T-helper 1 cell (primary cell): ENCODE measurements at regions not wholly inside any gene's neighbourhood (a gene's known extent, or its start where the extent isn't known, plus 50 kb on each side); places are given as distances from the start of the nearest gene placed in this dataset.
"Not testable (repeated sequence)": the region's sequence is repeated elsewhere in the genome, so short reads cannot be mapped to it uniquely, and the experiment has no call there.

Experiments
- DNase-seq, 5 donors: peaks; one replicate each; pipeline ENCODE4 v3.0.0-alpha.2; 2012 to 2020

DNA sequence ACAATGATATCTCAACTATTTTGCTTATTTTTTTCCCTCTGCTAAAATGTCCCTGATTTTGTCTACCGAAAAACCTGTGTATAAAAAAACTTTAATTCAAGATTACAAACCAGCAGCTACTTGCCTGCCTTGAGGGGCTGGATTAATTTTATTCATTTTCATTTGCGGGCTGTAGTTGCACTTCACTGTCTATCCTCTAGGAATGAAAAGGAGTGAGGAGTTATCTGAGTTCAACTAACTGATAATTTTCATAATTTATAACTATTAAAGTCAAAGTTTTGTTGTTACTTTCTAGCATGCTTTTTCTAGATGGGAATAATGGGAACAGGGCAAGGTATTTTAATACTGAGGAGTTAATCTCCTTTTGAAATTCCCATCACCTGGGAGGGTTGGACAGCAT is 50.3 kb upstream of the AGTPBP1 start:
- DNase-seq: not testable (repeated sequence)

DNA sequence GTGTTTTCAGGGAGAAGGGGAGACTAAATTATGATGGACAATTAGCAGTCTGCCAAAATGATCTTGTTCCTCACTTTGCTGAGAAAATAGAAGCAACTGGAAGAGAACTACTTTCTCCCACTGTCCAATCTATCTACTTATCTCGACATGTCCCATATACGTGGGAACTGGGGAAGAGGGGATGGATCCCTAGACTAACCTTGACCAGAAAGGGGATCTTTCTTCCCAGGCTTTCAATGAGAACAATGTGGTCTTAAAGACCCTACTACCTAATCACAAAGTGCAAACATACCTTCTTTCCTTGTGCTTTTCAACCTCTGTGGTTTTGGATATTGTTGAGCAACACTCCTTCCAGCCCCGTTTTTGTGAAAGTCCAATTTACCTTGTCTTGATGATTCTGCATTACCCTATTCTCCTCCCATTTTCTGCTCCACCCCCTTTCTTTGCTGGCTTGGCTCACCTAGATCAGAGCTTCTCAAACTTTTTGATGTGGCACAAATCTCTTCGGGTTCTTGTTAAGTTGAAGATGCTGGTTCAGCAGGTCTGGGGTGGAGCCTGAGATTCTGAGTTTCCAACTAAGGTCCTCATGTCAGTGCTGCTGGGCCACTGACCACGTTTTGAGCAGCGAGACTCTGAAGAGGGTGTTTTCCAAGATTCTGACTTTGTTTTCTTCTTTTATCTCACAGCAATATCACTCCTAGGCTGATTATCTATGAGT is 61.4 kb upstream of the AGTPBP1 start:
- peak in 4 of 5 donors; percentile 6 to 38 (median 26) for DNase-seq

DNA sequence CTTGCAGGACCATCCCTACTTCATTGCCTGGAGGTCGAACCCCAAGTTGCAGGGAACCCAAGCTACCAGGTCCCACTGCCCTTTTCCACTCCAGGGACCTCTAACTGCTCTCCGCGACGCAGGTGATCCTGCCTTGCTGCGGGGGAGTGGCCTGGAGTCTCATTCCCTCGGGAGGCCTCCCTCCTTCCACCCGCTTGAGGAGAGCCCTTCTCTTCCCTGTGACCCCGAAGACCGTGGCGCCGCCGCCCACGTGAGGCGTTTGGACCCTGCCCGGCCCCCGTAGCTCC is 63.0 kb upstream of the AGTPBP1 start:
- not testable (repeated sequence) for DNase-seq

- peak; percentile 62 to 80 (median 75) for DNase-seq
Observed at GRCh38 chr9:85805134-85806005, 63.6 kb upstream of the AGTPBP1 start.

- not testable (repeated sequence) for DNase-seq
Observed at GRCh38 chr9:85808329-85808728, 66.6 kb upstream of the AGTPBP1 start.

DNA sequence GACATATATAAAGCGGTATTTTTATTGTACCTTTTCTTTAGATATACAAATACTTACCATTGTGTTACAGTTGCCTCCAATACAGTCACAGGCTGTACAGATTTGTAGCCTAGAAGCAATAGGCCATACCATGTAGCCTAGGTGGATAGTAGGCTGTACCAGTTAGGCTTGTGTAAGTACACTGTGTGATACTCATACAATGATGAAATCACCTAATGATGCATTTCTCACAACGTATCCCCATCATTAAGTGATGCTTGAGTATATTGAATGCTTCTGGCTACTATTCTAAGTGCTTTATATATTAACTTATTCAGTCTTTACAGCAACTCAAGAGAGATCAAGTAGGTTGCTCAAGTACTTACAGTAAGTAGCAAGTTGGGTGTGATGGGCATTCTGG is 71.6 kb upstream of the AGTPBP1 start:
- DNase-seq: not testable (repeated sequence)

DNA sequence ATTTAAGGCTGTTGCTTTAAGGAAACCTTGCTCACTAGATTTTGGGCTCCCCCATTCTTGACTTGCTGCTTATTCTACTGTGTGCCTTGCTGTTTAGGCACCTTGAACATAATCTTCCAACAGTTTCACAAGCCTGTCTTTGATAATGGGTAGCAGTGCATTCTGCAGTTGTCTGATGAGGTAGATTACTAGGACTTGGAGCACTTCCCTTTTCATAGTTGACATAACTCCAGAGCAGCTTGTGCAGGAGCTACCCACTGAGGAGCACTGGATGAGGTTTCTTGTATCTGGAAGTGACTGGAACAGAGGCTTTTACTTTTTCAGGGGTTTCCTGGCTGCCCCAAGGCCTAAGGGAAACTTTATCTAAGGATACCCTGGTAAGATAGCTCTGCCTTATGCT is 73.0 kb upstream of the AGTPBP1 start:
- not testable (repeated sequence) for DNase-seq

DNA sequence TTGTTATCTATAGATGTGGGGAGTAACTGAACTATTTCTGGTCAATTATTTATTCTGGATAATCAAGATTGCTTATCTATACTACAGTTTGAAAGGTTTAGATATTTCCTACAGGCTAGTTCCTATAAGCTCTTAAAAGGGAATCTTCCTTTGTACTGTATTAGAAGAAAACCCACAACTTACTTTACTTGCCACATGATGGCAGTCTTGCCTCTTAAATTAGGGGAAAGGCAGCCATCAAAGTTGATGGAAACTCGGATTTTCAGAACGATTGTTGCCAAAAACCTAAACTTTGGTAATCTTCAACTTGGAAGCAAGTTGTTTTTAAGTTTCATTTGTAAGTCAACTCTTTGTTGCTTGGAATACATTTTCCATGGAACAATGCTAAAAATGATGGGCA is 77.2 kb upstream of the AGTPBP1 start:
- DNase-seq: peak in 1 of 5 donors; percentile 6

- not testable (repeated sequence) for DNase-seq
Observed at GRCh38 chr9:85820598-85820997, 78.8 kb upstream of the AGTPBP1 start.

DNA sequence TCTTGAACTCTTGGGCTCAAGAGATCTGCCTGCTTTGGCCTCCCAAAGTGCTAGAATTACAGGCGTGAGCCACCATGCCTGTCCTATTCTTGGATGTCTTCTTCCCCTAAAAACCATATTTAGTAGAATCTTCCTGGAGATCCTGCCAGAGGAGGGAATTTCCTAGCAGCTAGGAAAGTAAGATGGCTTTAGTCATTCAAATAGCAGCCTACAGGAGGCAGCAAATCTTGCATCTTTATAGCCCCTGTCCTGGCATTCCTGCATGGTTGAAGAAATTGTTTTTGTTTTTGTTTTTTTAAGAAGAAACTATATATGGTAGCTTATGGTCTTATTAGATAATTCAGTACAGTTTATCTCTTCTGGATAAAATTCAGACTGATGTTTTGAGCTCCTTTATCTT is 83.2 kb upstream of the AGTPBP1 start:
- not testable (repeated sequence) for DNase-seq

GRCh38 chr9:85834591-85834990 is 92.8 kb upstream of the AGTPBP1 start:
- DNase-seq: not testable (repeated sequence)

GRCh38 chr9:85843949-85844348 is 97.0 kb upstream of the NAA35 start:
- not testable (repeated sequence) for DNase-seq

DNA sequence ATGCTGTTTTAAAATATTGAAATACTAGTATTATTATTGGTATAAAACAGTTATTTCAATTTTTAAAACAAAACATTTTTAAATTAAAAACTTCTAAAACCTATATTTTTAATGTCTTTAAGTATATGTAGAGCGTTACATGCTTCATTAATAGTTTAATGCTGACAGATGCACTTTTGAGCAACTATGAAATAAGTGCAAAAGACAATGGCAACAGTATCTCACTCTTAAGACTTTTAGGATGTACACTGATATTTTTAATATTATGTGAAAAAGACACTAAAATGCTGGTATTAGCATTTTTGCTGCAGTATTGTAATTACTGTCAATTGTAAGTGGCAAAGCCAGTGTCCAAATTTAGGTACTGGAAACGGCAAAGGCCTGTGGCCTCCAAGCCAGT is 93.2 kb upstream of the NAA35 start:
- not testable (repeated sequence) for DNase-seq

GRCh38 chr9:85858056-85858750 is 82.7 kb upstream of the NAA35 start:
- no peak for DNase-seq

- DNase-seq: no peak
Observed at GRCh38 chr9:85859765-85860164, 81.2 kb upstream of the NAA35 start.

DNA sequence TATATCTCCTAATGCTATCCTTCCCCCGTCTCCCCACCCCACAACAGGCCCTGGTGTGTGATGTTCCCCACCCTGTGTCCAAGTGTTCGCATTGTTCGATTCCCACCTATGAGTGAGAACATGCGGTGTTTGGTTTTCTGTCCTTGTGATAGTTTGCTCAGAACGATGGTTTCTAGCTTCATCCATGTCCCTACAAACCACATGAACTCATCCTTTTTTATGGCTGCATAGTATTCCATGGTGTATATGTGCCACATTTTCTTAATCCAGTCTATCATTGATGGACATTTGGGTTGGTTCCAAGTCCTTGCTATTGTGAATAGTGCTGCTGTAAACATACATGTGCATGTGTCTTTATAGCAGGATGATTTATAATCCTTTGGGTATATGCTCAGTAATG is 79.1 kb upstream of the NAA35 start:
- DNase-seq: not testable (repeated sequence)

GRCh38 chr9:85863875-85864274 is 77.1 kb upstream of the NAA35 start:
- no peak for DNase-seq

DNA sequence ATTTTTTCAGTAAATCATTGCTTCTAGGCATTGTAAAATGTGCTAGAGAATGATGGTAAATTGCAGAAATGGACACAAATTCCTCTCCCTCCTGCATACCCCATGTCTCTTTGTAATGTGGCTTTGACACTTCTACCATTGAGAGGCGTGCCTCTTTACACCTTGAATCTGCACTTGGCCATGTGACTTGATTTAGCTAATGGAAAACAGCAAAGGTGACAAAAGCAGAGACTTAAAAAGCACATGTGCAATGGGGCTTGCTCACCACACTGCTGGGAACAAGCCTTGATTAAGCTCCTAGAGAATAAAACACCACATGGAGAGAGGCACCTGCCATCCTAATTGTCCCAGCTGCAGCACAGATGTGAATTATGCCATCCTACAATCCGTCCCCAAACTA is 69.9 kb upstream of the NAA35 start:
- no peak for DNase-seq

GRCh38 chr9:85871683-85872082 is 69.3 kb upstream of the NAA35 start:
- DNase-seq: not testable (repeated sequence)

DNA sequence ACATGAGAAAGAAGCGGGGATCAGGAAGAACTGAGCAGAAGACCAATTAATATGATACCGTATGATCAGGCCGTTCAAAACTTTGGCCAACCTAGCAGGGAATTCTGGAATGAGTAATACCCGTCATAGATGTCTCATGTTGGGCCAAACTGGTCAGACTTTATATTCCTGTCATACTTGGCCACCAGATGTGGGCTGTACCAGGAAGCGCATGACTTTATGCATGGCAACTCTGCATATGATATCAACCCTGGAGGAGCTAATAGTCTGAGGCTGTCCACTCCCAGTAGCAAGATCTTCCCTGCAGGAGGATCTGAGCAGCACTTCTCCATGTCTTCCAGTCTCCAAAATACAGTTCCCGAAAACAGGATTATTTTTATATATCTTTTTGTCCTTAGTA is 68.5 kb upstream of the NAA35 start:
- no peak for DNase-seq

DNA sequence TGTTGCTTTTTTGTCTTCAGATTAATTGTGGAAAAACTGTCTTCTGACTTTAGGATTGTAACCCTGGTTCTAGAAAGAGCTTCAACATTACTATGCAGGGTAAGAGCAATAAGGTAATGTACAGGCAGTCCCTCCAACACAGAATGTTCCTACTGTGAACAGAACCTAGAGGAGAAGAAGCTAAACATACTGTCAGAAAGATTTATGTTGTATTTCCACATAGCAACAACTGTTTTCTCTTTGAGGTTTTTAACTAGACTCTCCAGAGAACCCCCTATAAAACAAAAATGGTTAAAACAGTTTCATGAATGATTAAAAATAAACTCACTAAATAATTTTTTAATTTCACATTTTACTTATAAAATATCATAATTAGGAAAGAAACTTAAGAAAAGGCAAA is 64.3 kb upstream of the NAA35 start:
- no peak for DNase-seq

DNA sequence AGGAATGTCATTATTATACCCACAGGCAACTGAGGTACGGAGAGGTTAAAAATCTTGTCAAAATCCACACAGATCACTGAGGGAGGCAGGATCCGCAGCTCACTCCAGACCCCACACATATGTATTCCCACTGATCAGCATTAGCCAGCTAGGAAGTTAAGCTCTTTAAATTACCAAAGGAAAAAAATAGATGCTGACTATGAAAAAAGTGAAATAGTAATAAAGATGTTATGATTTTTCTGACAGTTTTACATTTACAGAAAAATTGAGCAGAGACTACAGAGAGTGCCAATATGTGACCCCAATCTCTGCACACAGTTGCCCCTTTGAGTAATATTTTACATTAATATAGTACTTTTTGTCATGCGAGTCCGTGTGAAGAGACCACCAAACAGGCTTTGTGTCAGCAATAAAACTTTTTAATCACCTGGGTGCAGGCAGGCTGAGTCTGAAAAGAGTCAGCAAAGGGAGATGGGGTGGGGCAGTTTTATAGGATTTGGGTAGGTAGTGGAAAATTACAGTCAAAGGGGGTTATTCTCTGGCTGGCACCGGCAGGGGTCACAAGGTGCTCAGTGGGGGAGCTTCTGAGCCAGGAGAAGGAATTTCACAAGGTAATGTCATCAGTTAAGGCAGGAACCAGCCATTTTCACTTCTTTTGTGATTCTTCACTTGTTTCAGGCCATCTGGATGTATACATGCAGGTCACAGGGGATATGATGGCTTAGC is 61.9 kb upstream of the NAA35 start:
- not testable (repeated sequence) for DNase-seq

DNA sequence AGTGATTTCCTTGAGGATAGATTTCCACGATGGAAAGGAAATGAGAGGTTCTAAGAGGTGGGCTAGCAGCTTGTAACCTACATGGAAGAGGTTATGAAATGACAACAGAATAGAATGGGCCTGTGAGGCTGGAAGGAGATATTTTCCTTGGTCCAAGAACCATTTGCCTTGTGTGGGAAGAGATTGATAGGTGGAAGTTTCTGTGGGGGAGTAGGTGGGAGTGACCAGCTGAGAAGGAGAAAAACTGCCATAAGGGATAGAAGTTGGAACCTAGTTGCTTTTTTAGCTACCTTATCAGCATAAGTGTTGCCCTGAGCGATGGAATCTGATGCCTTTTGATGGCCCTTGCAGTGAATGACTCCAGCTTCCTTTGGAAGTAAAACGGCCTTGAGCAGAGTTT is 60.4 kb upstream of the NAA35 start:
- not testable (repeated sequence) for DNase-seq
